GM12892 (cell line): ENCODE measurements at regions not wholly inside any gene's neighbourhood (a gene's known extent, or its start where the extent isn't known, plus 50 kb on each side); places are given as distances from the start of the nearest gene placed in this dataset.

Experiments
- DNase-seq: peaks from one replicate; pipeline ENCODE4 v3.0.0; 2011; ENCODE audit not compliant: insufficient read length
- FAIRE-seq: peaks from 2 replicates; lab custom pipeline; 2011; peaks lifted over from hg19 to GRCh38; lab: Jason Lieb, UNC
- POLR2A ChIP-seq: IDR thresholded peaks from 2 replicates; pipeline ENCODE4 v1.6.1; 2011; ENCODE audit warnings: low read depth, low read length, control low read depth
- POLR2AphosphoS5 ChIP-seq: IDR thresholded peaks from 2 replicates; pipeline ENCODE4 v1.6.1; 2011; ENCODE audit warnings: low read depth, low read length, control low read depth
- TAF1 ChIP-seq: IDR thresholded peaks from 2 replicates; pipeline ENCODE4 v1.6.1; 2011; ENCODE audit warnings: low read depth, mild to moderate bottlenecking, control low read depth, low read length, borderline replicate concordance

- DNase-seq (no peak), FAIRE-seq (peak; percentile 42)
- no peak for TF ChIP-seq POLR2AphosphoS5
Observed at GRCh38 chr7:20267482-20267881, 50.3 kb upstream of the MACC1 start.

GRCh38 chr7:20268824-20269223, 51.6 kb upstream of the MACC1 start:
- FAIRE-seq (no peak), DNase-seq (no peak)
- TF ChIP-seq POLR2A (no peak), POLR2AphosphoS5 (no peak), TAF1 (no peak)

GRCh38 chr7:20269726-20270125, 52.5 kb upstream of the MACC1 start:
- peak; percentile 63 for FAIRE-seq
- DNase-seq = no peak
- no peak for TF ChIP-seq POLR2A
- TF ChIP-seq POLR2AphosphoS5 = no peak
- TF ChIP-seq TAF1 = no peak

- TF ChIP-seq POLR2AphosphoS5 = no peak
- TF ChIP-seq TAF1 = no peak
- no peak for TF ChIP-seq POLR2A
- no peak for FAIRE-seq
Observed at GRCh38 chr7:20270371-20270770, 53.2 kb upstream of the MACC1 start.

GRCh38 chr7:20270867-20271266, 53.7 kb upstream of the MACC1 start:
- FAIRE-seq (peak; percentile 98), DNase-seq (no peak)
- no peak for TF ChIP-seq POLR2A
- TF ChIP-seq POLR2AphosphoS5 = no peak
- TF ChIP-seq TAF1 = no peak

More at GRCh38 chr7:20270371-20270770, 53.2 kb upstream of the MACC1 start:
- no peak for DNase-seq

- no peak for DNase-seq
- FAIRE-seq = no peak
- TF ChIP-seq TAF1 (no peak), POLR2A (no peak), POLR2AphosphoS5 (no peak)
Observed at GRCh38 chr7:20275637-20276036, 55.1 kb upstream of the ITGB8 start.

GRCh38 chr7:20276705-20277472, 53.8 kb upstream of the ITGB8 start:
- TF ChIP-seq POLR2A (no peak), TAF1 (no peak), POLR2AphosphoS5 (no peak)
- DNase-seq (no peak), FAIRE-seq (peak; percentile 50)

- DNase-seq (no peak), FAIRE-seq (no peak)
- TF ChIP-seq POLR2AphosphoS5 = no peak
- TF ChIP-seq POLR2A = no peak
- TF ChIP-seq TAF1 = no peak
Observed at GRCh38 chr7:20279979-20280378, 50.7 kb upstream of the ITGB8 start.

- TF ChIP-seq TAF1 = no peak
- TF ChIP-seq POLR2A = no peak
- no peak for TF ChIP-seq POLR2AphosphoS5
- no peak for DNase-seq
- FAIRE-seq = no peak
Observed at GRCh38 chr7:20280475-20281351, 50.0 kb upstream of the ITGB8 start.
